GM23248 (cell line): ENCODE measurements at regions not wholly inside any gene's neighbourhood (a gene's known extent, or its start where the extent isn't known, plus 50 kb on each side); places are given as distances from the start of the nearest gene placed in this dataset.

Experiments used
- EZH2 ChIP-seq: fragments of 200-600 bp; sonication (generic); IDR thresholded peaks from 2 replicates; pipeline ENCODE4 v1.6.1; 2018; ENCODE audit warnings: antibody characterized with exemption, mild to moderate bottlenecking; ENCODE audit not compliant: insufficient read depth, poor library complexity, severe bottlenecking
- EZH2phosphoT487 ChIP-seq: fragments of 200-600 bp; sonication (generic); IDR thresholded peaks from 2 replicates; pipeline ENCODE4 v1.6.1; 2018; ENCODE audit warnings: antibody characterized with exemption, moderate library complexity, mild to moderate bottlenecking, low read depth; ENCODE audit not compliant: insufficient read depth

GRCh38 chr7:88095-88926, 104.1 kb upstream of the FAM20C start:
- no peak for TF ChIP-seq EZH2phosphoT487
- no peak for TF ChIP-seq EZH2
